Inflammatory macrophage treated with lipopolysaccharide for 1 hour (primary cell): ENCODE measurements at regions not wholly inside any gene's neighbourhood (a gene's known extent, or its start where the extent isn't known, plus 50 kb on each side); places are given as distances from the start of the nearest gene placed in this dataset.
"Not testable (repeated sequence)": the region's sequence is repeated elsewhere in the genome, so short reads cannot be mapped to it uniquely, and the experiment has no call there.

ENCODE experiments used
- DNase-seq, 2 donors: peaks; one replicate each; pipeline ENCODE4 v3.0.0-alpha.2; 2020 to 2022

GRCh38 chr4:159552979-159553768 is 450.3 kb downstream of the RAPGEF2 start:
- DNase-seq = no peak

- DNase-seq = no peak
Observed at GRCh38 chr4:159555873-159556272, 453.0 kb downstream of the RAPGEF2 start.

DNA sequence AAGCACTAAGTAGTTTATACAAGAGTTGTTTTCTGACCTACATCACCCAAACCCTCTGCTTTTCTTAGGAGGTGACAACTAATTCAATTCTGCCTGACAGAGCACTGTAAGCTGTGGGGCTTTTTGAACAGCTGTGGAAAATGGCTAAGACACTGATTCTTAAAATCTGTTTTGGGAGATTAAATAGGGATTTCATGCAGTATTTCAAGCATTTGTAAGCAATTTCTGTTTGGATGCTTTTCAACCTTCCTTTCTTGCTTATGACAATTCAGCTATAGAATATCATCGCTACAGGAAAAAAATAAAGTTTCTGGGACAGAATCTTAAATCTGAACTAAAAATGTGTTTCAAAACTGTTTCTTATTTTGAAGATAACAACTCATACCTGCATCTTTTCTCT is 459.5 kb downstream of the RAPGEF2 start:
- DNase-seq = no peak

GRCh38 chr4:159563257-159563656 is 460.4 kb downstream of the RAPGEF2 start:
- DNase-seq = no peak

DNA sequence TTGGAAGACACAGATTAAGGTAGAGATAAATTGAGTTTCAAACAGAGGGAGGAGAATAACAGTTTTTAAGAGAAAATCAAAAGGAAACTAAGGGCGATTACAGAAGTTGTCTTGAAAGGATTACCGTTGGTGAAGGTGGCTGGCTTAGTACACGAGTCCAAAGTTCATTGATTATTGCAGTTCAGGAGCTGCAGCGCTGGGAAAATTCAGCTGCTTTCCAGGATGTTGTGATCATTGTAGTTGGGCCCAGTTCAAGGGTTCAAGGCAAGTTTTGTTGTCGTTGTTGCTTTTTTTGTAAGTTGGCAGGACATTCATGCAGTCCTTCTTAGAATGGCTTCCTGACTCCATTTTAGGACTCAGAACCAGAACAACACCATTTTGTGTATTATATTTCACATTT is 461.7 kb downstream of the RAPGEF2 start:
- no peak for DNase-seq

- DNase-seq = no peak
Observed at GRCh38 chr4:159566786-159567185, 463.9 kb downstream of the RAPGEF2 start.

DNA sequence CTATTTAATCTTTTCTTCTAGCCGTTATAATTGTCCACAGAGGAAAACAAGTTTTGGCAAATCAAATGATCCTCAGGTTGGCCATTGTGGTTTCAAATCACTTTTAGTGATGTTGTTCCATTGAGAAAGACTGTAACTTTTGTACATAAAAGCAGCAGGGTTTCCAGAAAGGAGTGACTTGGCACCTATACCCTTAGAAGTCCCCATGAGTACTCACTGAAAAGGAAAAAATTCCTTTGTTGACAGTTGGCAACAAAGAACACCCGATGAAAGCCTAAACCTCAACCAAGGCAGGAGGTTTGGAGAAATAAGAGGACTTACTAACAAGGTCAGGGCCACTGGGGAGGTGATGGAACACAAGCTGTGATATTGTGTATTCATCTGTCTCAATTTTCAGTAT is 474.4 kb downstream of the RAPGEF2 start:
- no peak for DNase-seq

DNA sequence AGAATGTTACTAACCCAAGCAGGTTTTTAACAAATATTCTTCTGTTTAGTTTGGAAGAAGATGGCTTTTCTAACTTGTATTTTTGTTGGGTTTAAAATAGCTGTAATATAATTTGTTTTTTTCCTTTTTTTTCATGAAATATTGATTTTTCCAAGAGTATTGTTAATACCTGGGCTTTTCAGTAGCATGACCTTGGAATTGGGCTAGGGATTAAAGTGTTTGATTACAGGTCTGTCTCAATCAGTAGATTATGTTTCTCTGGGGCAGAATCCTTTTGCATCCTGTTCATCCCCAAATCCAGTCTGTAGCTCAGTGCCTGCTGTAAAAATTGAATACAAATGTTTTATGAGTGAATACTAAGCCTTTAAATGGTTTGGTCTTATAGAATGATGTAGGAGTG is 479.8 kb downstream of the RAPGEF2 start:
- DNase-seq = no peak

- no peak for DNase-seq
Observed at GRCh38 chr4:159592898-159593556, 490.1 kb downstream of the RAPGEF2 start.

- no peak for DNase-seq
Observed at GRCh38 chr4:159593681-159594080, 490.8 kb downstream of the RAPGEF2 start.

DNA sequence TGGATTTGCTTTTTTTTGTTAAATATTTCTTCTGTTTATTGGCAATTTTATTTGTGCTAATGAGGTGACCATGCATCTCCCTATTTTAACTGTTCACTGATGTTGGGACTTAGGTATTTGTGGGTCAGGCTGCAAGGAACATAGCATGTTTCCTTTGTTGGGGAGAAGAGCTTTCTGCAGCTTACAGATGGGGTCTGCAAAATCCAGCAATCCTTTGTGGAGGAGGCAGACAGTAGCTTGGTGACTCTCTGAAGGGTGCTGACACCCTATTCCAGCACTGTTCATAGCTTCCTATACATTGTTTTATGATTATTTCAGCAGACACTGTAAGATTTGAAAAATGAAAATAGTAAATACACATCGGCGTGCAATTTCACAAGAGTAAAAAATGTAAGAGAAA is 491.7 kb downstream of the RAPGEF2 start:
- DNase-seq = no peak

DNA sequence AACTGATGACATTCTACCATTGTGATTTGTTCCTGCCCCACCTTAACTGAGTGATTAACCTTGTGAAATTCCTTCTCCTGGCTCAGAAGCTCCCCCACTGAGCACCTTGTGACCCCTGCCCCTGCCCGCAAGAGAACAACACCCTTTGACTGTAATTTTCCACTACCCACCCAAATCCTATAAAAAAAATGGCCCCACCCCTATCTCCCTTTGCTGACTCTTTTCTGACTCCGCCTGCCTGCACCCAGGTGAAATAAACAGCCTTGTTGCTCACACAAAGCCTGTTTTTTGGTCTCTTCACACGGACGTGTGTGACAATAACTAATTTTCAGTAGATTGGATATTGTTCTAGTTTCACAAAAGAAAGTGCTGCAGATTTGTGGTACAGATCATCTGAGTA is 492.2 kb downstream of the RAPGEF2 start:
- DNase-seq = not testable (repeated sequence)

GRCh38 chr4:159598602-159599001 is 495.7 kb downstream of the RAPGEF2 start:
- DNase-seq = no peak

GRCh38 chr4:159600061-159600460 is 497.2 kb downstream of the RAPGEF2 start:
- DNase-seq = no peak

DNA sequence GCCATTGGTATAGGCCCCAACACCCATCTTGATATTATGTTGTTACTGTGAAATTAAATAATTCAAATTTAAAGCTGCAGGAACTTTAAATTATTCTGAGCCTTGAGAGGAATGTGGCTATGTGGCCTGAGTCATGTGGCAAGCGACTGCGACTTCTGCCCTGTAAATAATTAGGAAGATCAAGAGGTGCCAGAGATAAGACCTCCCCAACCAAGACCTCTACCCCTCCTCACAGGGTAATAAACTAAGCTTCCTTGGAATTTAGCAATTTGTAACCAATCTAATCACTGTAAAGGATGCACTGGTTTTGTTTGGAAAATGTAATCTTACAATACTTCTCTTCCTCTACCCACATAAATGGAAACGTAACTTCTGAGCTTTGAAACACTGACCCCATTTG is 501.9 kb downstream of the RAPGEF2 start:
- no peak for DNase-seq

DNA sequence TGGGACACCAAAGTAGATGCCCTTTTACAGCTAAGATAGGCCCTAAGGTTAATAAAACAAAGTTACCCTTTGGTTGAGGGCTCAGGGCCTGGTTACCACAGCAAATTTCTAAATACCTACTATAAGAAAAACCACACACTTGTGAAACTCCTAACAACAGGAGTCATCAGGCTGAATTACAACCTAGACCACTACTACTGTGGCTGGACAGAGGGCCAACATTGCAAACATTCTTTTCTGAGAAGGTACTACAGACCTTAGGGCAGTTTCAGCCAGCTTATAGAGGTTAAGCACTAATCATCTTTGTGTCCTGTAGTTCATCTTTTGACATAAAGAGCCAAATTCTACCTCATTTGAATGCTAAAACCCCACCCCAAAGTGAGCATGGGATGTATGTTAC is 504.0 kb downstream of the RAPGEF2 start:
- no peak for DNase-seq

GRCh38 chr4:159607809-159608208 is 504.9 kb downstream of the RAPGEF2 start:
- DNase-seq = no peak

DNA sequence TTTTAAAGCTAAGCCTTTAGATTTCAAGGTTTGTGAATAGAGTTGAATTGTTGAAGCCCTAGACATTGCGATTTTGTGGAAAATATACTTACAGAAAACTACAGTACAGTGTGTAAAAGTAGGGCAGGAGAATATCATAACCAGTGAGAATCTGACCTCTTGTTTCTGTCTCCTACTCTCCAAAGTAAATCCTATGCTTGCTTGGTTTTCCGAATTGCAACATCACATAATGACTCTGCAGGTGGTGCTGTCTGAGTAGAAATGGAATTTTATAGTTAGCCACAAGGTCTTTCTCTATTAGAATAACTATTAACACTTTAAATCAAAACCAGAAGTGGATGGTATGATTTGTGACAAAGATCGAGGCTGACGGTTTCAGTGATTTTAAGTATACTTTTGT is 505.6 kb downstream of the RAPGEF2 start:
- no peak for DNase-seq

GRCh38 chr4:159632031-159632430 is 529.2 kb downstream of the RAPGEF2 start:
- DNase-seq = no peak

- no peak for DNase-seq
Observed at GRCh38 chr4:159639671-159640323, 536.9 kb downstream of the RAPGEF2 start.

DNA sequence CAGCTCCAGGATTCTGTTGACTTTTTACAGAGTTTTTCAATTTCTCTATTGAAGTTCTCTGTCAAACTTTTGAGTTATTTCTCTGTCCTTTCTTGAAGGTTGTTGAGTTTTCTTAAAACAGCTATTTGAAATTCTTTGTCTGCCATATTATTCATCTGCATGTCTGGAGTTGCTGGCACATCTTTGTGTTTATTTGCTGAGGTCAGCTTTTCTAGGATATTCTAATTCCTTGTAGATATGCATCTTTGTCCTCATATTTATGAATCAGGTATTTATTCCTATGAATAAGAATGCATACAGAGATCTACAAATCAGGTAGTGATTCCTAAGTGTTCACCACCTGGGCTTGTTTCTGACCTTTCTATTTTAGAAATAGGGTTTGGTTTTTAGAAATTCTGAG is 546.4 kb downstream of the RAPGEF2 start:
- DNase-seq = no peak

DNA sequence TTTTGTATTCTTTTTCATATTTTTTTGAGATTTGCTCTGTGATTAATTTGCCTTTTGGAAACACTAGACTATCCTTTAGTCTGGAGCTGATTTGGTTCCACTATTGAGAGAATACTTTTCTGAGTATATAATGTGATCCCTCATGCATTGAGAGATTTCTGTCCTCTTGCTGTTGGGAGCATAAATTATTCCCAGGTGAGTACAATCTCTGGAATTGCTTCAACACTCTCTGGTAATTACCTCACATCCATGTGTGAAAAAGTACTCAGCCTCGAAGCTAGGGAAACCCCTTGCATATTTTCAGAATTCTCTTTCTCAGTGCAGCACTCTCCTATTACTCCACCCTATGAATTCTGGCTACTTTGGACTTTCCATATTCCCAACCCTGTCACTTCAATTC is 550.0 kb downstream of the RAPGEF2 start:
- DNase-seq = no peak

DNA sequence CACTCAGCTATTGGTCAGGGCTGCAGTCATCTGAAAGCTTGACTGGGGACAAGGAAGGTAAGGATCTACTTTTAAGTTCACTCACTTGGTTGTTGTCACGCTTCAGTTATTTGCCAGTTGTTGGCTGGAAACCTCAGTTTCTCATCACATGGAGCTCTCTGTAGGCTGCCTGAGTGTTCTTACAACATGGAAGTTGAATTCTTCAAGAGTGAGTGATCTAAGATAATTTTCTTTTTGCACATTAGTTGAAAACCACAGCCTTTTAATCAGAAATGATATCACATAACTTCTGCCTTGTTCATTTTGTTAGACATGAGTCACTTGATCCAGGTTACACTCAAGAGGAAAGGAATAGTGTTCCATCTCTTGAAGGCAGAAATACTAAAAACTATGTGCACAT is 552.7 kb downstream of the RAPGEF2 start:
- no peak for DNase-seq

GRCh38 chr4:159669094-159669493 is 566.2 kb downstream of the RAPGEF2 start:
- DNase-seq = no peak
